Subcutaneous abdominal adipose tissue (tissue), 5 donors: ENCODE measurements at regions not wholly inside any gene's neighbourhood (a gene's known extent, or its start where the extent isn't known, plus 50 kb on each side); places are given as distances from the start of the nearest gene placed in this dataset.
"Not testable (repeated sequence)": the region's sequence is repeated elsewhere in the genome, so short reads cannot be mapped to it uniquely, and the experiment has no call there.

Experiments
- H3K27ac ChIP-seq: one replicate; pipeline ENCODE4 v1.7.0; 2013; ENCODE audit warnings: low read depth, mild to moderate bottlenecking, inconsistent platforms, low read length, moderate library complexity
- H3K27me3 ChIP-seq, 5 donors: one replicate each; pipeline ENCODE4 v1.7.0; 2013; ENCODE audit warnings: low read length in 5 of 5, inconsistent platforms in 1 of 5; ENCODE audit not compliant: control insufficient read depth in 5 of 5, insufficient read depth in 4 of 5
- H3K36me3 ChIP-seq, 5 donors: one replicate each; pipeline ENCODE4 v1.7.0; 2013; ENCODE audit warnings: low read length in 5 of 5; ENCODE audit not compliant: control insufficient read depth in 5 of 5, insufficient read depth in 5 of 5
- H3K4me1 ChIP-seq, 5 donors: one replicate each; pipeline ENCODE4 v1.7.0; 2013; ENCODE audit warnings: low read length in 5 of 5, mild to moderate bottlenecking in 3 of 5, moderate library complexity in 1 of 5; ENCODE audit not compliant: control insufficient read depth in 5 of 5, insufficient read depth in 5 of 5
- H3K4me3 ChIP-seq, 5 donors: one replicate each; pipeline ENCODE4 v1.7.0; 2013; ENCODE audit warnings: low read length in 5 of 5, low read depth in 1 of 5
- H3K9ac ChIP-seq, 5 donors: one replicate each; pipeline ENCODE4 v1.7.0; 2013; ENCODE audit warnings: low read length in 5 of 5, mild to moderate bottlenecking in 4 of 5, moderate library complexity in 3 of 5
- H3K9me3 ChIP-seq, 5 donors: one replicate each; pipeline ENCODE4 v1.7.0; 2013; ENCODE audit warnings: low read length in 5 of 5; ENCODE audit not compliant: control insufficient read depth in 5 of 5
- donor health status: healthy.
- donor health status: healthy.
- donor health status: healthy.
- donor health status: healthy.
- donor health status: healthy.

DNA sequence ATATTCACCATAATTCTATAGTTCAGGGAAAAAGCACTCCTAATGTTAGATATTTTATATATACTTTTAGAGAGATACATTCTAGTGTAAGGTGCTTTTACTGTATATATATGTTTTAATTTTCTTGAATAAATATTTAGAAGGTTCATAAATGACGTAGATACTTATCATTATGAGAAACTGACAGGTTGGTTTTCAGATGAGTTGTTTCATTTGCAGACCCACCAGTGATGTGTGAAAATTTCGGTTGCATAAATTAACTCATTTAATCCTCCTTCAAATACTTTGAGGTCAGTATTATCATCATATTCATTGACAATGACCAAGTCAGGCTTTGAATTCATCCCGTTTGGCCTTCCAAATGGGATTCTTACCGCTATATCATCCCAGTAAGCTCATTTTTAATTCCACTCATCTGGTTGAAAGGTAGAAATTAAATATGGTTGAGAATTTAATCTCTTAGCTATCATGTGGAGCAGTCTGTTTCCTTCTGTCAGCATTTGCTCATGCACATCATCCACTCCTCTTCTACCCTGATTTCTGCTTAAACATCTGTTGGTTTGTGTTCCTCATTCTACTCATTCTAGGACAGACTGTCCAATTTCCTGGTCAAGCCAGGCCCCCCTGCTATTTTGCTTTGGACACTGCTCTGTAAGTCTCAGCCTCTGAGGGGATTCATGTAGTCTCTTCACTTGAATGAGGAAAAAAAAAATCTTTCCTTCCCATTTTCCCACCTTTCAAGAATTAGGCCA is 1156.6 kb downstream of the PLA2G4A start:
- H3K9ac ChIP-seq: no peak overlapping the region
- H3K27me3 ChIP-seq: no peaks in the 10 kb centered on the region
- no peak overlapping the region for H3K27ac ChIP-seq
- H3K4me1 ChIP-seq: no peaks in the 10 kb centered on the region
- no peak overlapping the region for H3K4me3 ChIP-seq
- H3K36me3 ChIP-seq: no peaks in the 10 kb centered on the region
- H3K9me3 ChIP-seq: peaks cover 0 to 4% (median 0%) of the 10 kb centered on the region in 5 donors

DNA sequence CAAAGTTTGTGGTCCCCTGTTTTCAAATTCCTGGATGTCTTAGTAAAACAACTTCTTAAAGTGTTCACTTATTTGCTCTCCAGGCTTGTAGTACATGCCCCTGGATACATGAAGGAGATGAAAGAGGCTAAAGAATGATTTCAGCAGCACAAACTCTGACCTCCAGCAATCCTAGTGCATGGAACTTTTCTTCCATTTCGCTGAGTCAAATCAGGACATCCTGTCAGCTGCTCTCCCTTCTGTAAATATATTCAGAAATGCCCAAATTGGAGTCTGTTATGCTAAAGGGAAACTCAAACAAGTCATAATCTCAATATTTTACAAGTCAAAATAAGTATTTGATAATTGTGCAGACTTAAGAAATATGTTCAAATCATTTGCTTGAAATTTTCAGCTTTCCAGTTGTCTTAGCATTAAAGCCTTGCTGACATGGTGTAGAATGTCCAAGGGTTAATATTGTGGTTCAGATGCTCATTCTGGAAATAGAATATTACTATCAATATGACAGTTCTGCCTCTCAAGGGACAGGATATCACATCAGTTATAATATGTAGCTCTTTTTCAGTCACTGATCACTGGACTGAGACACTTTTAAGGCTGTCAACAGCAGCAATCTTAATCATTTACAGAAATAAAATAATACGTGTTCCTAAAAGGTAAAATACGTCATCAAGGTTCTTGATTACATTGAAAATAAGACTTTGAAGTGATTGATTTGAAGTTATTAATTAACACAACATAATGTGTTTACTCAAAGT is 1157.3 kb downstream of the PLA2G4A start:
- no peak overlapping the region for H3K27ac ChIP-seq
- H3K4me1 ChIP-seq: no peaks in the 10 kb centered on the region
- no peaks in the 10 kb centered on the region for H3K27me3 ChIP-seq
- H3K4me3 ChIP-seq: no peak overlapping the region
- H3K36me3 ChIP-seq: no peaks in the 10 kb centered on the region
- H3K9me3 ChIP-seq: peaks cover 0 to 3% (median 0%) of the 10 kb centered on the region in 5 donors
- no peak overlapping the region for H3K9ac ChIP-seq

DNA sequence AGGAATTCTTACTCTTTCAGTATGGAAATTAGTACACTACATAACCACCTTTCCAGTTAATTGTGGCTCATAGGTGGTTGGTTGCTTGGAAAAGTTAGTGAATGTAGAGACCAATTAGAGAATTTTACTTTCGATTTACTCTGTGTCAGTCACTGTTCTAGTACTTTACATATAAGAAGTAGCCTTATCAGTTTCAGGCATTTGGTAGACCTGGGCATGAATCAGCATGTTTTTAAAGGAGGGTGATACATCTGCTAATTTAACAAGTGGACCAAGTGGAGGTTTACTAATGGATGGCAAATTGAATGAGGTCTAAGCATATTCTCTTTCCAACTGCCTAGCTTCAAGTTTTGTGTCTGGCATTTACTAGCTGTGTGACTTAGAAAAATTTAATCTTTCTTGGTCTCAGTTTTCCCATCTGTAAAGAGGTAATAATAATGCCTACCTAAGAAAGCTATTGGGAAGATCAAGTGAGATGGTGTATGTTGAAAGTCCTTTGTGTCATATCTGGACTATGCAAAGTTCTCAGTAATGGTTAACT is 1158.6 kb downstream of the PLA2G4A start:
- H3K36me3 ChIP-seq: no peaks in the 10 kb centered on the region
- H3K9me3 ChIP-seq: no peaks in the 10 kb centered on the region
- H3K4me1 ChIP-seq: no peaks in the 10 kb centered on the region
- H3K9ac ChIP-seq: no peak overlapping the region
- no peaks in the 10 kb centered on the region for H3K27me3 ChIP-seq
- H3K27ac ChIP-seq: no peak overlapping the region
- H3K4me3 ChIP-seq: no peak overlapping the region

DNA sequence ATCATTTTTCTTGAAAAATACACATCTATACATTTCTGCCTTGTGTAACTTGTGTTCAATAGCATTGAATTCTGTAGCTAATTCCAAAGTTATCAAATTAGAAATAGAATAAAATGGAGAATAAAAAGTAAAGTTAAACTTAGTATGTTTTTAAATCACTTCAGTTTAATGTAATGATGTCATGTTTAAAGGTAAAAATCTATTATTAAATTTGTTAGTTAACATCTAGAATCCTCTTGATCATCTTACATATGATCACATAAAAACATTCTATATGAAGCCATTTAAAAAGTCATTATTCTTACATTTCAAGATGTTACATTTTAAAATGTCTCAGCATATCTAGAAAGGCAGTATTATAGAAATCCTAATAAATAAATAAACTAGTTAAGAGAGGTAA is 1163.2 kb downstream of the PLA2G4A start:
- H3K27me3 ChIP-seq: no peaks in the 10 kb centered on the region
- no peak overlapping the region for H3K4me3 ChIP-seq
- H3K9me3 ChIP-seq: no peaks in the 10 kb centered on the region
- H3K4me1 ChIP-seq: peaks cover 0 to 4% (median 0%) of the 10 kb centered on the region in 5 donors
- H3K27ac ChIP-seq: no peak overlapping the region
- no peak overlapping the region for H3K9ac ChIP-seq
- no peaks in the 10 kb centered on the region for H3K36me3 ChIP-seq

DNA sequence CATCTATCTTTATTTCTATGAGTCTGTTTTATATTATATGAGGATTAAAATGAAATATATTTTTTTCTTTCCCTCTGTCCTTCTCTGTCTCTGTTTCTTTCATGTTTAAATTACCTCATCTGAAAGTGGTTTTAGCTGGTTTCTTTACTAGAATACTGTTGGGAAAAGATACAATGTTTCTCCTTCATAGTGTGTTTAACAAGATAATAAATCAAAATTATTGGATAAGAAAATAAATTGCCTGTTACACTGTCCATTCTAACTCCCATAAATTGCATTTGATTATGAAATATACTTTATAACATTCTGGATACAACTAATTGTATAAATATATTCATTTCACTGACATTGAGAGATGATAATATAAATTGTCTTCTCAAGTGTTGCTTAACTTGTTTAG is 1168.0 kb downstream of the PLA2G4A start:
- Histone ChIP-seq H3K4me1 (peaks cover 0 to 4% (median 0%) of the 10 kb centered on the region in 5 donors), H3K4me3 (no peak overlapping the region), H3K9me3 (no peaks in the 10 kb centered on the region)

DNA sequence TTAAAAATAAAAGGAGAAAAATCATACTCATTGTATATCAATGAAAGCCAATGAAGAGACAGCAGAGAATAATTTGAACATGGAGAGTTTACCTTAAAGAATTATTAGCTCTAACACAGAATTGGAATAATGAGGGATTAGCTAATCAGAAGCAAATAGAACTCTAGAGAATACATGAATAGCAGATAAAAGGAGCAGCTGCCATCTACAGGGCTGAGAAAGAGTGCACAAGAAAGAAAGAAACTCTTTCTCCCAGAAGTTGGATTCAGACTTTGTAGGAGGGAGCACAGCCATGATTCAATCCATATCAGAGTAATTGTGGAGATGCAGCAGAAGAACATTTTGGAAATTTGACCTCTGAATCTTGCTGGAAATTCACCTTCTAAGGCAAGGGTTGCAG is 1171.2 kb downstream of the PLA2G4A start:
- H3K27ac ChIP-seq: no peak overlapping the region
- no peaks in the 10 kb centered on the region for H3K9me3 ChIP-seq
- no peaks in the 10 kb centered on the region for H3K4me1 ChIP-seq
- H3K36me3 ChIP-seq: no peaks in the 10 kb centered on the region
- no peaks in the 10 kb centered on the region for H3K27me3 ChIP-seq
- H3K9ac ChIP-seq: no peak overlapping the region
- H3K4me3 ChIP-seq: no peak overlapping the region

More for the DNA sequence above, 1168.0 kb downstream of the PLA2G4A start:
- Histone ChIP-seq H3K9ac (no peak overlapping the region), H3K27ac (no peak overlapping the region), H3K27me3 (no peaks in the 10 kb centered on the region), H3K36me3 (no peaks in the 10 kb centered on the region)

DNA sequence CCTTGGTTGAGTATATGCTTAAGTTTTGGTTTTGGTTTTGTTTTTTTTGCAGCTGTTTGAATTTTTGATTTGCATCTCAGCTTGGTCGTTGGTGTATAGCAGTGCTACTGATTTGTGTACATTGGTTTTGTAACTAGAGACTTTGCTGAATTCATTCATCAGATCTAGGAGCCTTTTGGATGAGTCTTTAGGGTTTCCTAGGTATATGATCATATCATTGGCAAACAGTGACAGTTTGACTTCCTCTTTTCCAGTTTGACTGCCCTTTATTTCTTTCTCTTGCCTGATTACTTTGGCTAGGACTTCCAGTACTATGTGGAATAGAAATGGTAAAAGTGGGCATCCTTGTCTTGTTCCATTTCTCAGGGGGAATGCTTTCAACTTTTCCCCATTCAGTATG is 1174.9 kb downstream of the PLA2G4A start:
- H3K4me3 ChIP-seq, H3K9ac ChIP-seq, H3K27ac ChIP-seq, H3K9me3 ChIP-seq, H3K27me3 ChIP-seq, H3K4me1 ChIP-seq, H3K36me3 ChIP-seq: not testable (repeated sequence)

DNA sequence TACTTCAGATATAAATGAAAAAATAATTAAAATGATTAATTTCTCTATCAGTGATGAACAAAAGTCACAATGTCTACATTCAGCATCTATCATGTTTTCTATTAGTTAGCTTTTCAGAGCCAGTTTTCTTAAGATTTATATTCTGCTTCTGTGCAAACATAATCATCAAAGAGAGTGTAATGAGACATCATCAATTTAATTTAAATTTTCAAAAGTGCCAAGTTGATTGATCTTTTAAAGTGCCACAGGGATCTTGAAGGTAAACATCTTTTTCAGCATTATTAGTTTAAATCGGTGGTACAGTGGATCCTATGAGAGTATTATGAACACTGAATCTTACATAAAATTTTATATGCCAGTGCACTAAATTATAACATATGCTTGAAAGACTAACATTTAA is 1176.1 kb downstream of the PLA2G4A start:
- no peaks in the 10 kb centered on the region for H3K27me3 ChIP-seq
- H3K4me3 ChIP-seq: no peak overlapping the region
- no peak overlapping the region for H3K9ac ChIP-seq
- no peaks in the 10 kb centered on the region for H3K4me1 ChIP-seq
- H3K36me3 ChIP-seq: no peaks in the 10 kb centered on the region
- no peaks in the 10 kb centered on the region for H3K9me3 ChIP-seq
- H3K27ac ChIP-seq: no peak overlapping the region

DNA sequence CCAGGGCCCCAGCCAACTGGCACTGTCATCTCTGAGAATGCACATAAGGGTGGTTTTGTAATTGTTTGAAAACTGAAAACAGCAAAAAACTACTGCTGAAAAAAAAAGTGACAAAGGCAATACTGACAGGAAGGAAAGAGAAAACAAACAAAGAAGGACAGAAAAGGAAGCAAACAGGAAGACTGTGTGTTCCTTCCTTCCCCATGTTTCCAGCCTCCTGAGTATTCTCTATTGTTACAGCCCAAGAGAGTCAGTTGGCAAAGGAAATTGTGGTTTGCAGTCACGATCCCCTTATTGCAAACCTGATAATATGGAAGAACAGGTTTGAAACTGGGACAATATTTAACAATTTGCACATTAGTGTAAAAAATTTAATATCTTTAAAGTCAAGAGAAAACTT is 1177.6 kb downstream of the PLA2G4A start:
- Histone ChIP-seq H3K27ac (no peak overlapping the region), H3K9ac (no peak overlapping the region), H3K4me1 (no peaks in the 10 kb centered on the region), H3K9me3 (no peaks in the 10 kb centered on the region), H3K27me3 (no peaks in the 10 kb centered on the region), H3K4me3 (no peak overlapping the region), H3K36me3 (no peaks in the 10 kb centered on the region)

DNA sequence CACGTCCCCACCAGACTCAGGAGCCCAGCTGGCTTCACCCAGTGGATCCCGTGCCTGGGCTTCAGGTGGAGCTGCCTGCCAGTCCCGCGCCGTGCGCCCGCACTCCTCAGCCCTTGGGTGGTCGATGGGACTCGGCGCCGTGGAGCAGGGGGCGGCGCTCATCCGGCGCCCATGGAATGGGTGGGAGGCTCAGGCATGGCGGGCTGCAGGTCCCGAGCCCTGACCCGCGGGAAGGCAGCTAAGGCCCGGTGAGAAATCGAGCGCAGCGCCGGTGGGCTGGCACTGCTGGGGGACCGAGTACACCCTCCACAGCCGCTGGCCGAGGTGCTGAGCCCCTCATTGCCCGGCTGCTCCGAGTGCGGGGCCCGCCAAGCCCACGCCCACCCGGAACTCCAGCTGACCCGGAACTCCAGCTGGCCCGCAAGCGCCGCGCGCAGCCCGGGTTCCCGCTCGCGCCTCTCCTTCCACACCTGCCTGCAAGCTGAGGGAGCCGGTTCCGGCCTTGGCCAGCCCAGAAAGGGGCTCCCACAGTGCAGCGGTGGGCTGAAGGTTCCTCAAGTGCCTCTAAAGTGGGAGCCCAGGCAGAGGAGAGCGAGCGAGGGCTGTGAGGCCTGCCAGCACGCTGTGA is 1184.6 kb downstream of the PLA2G4A start:
- H3K27ac ChIP-seq, H3K9me3 ChIP-seq, H3K4me1 ChIP-seq, H3K9ac ChIP-seq, H3K36me3 ChIP-seq, H3K27me3 ChIP-seq, H3K4me3 ChIP-seq: not testable (repeated sequence)
